ENCODE measurements at regions not wholly inside any gene's neighbourhood (a gene's known extent, or its start where the extent isn't known, plus 50 kb on each side); places are given as distances from the start of the nearest gene placed in this dataset.

DNA sequence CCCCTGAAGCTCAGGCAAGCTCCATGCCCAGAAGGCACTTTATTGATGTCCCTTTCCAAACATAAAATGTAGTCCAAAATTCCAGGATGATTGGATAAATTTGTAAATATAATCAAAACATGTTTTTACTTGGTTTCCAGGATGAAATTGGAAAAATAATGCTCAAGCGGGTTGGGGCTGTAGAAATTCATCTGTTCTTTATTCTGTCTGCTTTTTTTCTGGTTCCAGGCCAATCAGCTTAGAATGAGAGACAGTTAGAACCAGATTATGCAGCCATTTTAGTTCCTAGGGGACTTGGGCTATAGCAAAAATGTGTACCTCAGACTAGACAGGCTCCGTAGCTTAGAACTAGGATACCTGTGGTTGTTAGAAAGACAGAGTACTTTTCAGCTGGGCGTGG lies 450.8 kb downstream of the MCTP2 start:
- ATAC-seq: no peak
- no peak for DNase-seq

DNA sequence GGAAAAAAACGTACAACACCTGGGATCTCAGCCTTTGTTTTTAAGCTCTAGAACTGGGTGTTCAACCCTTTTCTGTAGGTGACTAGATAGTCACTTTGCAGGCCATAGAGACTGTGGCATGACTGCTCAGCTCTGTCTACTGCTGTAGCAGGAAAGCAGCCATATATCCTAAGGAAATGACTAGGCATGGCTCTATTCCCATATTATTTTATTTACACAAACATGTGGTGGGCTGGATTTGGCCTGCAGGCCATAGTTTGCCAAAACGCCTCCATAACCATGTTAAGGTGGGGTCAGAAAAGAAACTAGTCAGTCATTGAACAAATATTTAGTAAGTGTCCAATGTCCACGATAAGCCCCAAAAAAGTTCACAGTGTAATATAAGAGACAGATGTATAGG lies 452.5 kb downstream of the MCTP2 start:
- no peak for DNase-seq

DNA sequence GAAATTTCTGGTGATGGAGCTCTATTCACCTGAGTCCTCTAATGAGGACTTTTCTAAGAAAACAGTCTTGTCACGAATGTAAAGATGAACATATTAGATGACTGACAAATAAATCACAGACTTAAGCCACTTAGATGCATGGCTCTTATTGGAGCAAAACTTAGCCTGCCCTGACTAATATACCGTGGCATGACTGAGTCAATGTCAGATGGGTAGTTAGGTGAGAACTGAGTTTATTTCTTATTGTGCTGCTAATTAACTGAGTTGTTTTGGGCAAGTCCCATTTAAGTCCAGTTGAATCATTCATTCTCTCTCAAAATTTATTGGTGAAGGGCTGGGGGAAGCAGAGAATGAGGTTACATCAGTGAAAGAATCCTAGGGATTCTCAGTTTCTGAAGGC lies 459.8 kb downstream of the MCTP2 start:
- DNase-seq: no peak
- no peak for ATAC-seq

More for the DNA sequence above, 452.5 kb downstream of the MCTP2 start:
- no peak for ATAC-seq

DNA sequence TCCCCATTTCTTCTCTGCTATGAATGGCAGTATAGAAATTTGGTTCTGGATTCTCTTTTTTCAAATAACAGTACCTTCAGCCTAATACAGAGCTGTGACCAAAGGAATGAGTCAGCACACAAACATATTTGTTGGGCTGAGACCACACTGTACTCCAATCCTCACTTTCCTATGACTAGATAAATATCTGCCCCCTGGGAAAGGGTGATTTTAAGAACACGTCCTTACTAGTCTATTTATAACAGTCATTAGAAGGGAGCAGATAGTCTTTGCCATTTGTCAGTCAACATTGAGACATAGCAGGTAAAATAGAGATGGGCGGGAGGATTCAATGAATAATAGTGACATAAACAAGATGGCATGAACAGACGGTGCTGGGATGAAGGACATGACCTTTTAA lies 461.3 kb downstream of the MCTP2 start:
- DNase-seq: no peak
- ATAC-seq: no peak

DNA sequence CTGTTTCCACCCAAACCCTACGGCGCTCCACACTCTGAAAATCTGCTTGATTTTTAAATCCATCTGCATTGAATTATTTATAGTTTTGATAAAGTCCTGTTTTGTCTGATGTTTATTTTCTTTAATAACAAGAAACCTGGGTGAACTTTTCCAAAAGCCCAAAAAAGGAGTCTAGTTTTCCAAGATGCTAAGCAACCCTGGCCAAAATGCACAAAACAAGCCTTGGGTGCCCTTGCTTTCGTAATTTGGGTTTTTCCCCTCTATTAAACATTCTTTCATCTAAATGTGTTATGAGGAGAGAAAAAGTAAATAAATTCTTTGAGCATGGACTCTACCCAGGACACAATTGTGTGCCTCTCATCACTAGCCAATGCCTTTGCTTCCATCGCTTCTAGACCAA lies 468.9 kb downstream of the MCTP2 start:
- ATAC-seq (no peak), DNase-seq (no peak)

DNA sequence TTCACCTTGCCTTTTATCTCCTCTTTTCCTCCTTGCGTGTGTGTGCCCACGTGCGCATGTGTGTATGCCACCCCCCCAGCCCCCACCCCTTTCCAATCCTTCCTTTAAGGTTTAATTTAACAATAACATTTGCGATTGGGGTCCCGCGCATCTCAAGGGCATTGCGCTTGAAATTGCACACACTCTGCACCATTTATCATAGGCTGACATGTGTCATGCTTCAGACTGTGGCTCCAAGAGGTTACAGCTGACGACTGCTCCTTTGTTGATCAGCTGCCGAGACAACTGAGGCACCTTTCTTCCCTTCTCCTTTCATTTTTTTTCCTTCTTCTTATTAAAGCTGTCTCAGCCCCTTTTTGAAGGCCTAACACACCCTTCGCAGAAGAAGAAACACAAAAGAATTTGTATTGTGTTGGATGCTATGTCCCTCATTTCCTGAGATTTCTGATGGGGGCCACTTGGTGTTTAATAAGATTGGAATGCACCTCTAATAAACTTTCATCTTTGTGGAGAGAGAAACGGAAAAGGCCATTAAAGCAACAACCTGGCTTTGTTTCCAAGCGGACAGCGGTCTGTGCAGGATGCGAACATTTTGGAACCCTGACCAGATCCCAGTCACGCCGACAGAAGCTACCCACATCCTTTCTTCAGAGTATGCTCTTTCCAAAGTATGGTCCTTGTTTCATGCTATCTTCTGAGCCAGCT lies 470.1 kb downstream of the MCTP2 start:
- DNase-seq (no peak), ATAC-seq (no peak)

DNA sequence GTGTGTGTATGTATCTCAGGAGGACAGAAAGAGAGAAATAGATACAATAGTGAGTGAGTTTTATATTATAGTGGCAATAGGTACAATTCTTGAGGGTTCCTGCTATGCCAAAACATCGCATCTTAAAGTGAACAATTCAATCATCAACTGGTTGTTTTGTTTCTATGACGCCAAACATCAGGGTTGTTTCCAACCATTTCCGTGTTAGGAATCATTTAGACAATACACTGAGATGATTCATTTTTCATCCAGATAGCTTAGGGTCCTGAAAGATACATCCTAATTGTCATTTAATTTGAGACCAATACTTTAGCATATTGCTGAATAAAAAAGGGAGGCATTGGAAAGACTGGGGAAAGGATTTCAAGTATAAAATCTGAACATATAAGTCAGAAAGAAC lies 472.2 kb downstream of the MCTP2 start:
- ATAC-seq (no peak), DNase-seq (no peak)

DNA sequence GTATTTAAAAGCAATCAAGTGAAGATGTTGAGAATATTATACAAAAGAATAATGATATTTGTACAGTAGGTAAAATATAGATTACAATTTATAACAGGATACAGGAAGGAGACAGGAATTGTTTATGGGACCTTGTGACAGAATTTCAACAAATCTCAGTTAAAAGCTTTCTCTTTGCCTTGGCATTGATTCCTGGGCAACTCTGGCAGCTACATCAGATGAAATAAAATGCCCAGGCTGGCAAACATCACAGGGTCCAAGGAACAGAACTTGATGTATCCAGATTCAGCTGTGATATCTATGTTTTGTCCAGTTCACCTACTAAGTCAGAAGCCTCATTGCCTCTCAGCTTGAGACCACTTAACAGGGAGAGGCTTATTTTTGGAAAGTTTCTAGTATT lies 473.1 kb downstream of the MCTP2 start:
- ATAC-seq (no peak), DNase-seq (no peak)

DNA sequence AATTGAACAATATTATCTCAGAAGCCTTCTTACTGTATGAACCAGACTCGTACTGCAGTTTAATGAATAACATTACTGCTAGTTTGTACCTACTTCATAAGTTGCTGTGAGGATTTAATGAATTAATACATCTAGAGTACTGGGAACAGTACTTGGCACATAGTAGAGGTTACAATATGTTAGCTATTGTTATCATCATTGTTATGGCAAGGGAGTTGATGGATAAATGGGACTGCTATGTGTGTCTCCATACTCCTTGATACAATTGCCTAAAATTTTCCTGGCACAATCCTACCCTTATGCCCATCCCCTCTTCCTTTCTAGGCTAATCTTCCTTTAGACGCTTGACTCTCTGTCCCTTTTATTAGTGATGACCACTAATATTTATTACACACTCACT lies 473.6 kb downstream of the MCTP2 start:
- ATAC-seq: no peak

DNA sequence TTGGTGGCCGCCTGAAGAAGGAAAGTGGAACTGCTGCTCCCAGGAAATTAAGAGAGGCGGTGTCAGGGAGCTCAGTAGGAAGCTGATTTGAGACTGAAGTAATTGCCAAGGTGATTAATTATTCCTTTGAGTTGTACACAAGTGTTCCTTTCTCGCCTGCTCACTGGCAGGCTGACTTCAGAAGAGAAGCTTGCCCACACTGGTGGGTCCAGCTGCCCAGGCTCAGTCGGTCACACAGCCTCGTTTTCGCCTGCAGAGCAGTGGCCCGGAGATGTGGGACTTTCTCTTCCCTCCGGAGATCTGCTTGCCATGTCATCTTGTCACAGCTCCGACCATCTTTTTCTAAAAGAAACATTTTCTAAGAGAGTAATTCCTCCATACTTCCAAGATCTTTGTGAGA lies 478.0 kb downstream of the MCTP2 start:
- ATAC-seq (no peak), DNase-seq (no peak)

More for the DNA sequence above, 473.6 kb downstream of the MCTP2 start:
- no peak for DNase-seq

DNA sequence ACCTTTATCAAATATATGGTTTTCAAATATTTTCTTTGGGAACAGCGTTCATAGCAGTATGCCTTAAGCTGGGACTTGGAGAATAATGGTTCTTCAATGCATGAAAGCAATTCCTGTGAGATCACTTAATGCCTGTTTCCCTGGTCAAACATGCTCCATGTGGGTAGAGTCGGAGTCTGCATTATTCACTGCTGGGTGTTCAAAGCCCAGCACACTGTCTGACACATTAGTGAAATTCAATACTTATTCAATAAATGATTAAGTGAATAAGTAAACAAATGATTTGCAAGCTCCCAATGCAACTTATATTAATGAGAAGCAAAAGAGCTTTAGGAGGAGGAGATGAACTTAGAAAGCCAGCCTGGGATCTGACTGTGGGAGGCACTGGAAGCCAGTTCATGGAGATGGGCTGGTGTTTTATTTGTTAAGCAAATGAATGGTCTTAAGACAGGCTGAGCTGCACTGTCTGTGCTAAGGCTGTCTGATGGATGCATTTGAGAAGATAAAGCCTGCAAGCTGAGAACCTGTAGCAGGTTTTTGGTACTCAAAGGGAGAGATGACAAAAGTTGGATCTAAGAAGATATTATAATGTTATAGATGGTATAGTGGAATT lies 490.8 kb downstream of the MCTP2 start:
- DNase-seq (no peak), ATAC-seq (no peak)

DNA sequence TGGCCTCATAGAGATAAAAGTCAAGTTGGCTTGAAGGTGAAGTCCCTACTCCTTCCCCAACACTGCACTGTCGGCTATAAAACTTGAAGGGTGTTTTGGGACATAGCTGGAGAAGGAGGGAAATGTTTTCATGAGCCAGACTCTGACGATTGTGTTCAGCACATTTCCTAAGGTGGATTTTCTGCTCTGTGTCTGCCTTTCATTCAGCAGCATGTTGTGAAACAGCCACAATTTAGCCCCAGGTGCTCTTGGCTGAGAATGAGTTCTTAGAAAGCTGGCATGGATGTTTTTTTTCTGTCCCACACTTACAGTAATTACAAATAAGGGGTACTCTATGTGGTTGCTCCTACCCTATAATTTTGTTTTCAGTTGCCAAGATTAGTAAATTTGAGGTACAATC lies 492.4 kb downstream of the MCTP2 start:
- DNase-seq (no peak), ATAC-seq (no peak)

DNA sequence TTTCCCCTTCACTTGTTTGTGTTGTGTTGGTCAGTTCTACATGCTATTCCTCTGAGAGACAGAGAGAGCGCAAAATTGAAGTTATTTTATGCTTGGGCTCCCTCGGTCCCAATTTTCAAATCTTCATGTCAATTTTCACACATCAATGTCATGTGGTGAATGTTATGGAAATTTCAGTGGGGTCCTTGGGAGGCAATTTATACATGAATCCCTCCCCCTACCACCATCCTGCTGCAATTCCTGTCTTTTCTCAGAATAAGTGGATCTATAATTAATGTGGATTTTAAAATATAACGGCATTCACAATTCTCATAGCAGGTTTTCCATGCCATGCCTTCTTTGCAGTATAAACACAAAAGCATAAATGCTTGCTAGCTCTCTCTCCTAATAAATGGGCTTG lies 499.9 kb downstream of the MCTP2 start:
- DNase-seq: no peak
- ATAC-seq: no peak

DNA sequence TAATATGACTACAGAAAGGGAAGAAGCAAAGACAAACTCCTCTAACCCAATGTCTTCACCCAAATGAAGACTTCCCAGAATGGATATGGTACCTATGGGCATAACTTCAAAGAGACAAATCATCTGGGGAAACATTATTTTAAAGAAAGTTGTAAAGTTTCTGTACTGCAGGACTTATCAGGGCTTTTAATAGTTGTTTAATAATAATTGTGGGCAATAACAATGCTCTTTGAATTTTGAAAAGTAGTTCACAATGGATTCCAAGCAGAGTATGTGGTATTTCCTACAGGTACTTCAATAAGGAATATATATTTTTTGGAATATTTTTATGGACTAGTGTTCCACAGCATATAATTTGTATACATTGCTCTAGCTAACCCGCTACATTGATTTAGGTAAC lies 503.1 kb downstream of the MCTP2 start:
- no peak for DNase-seq
- no peak for ATAC-seq

DNA sequence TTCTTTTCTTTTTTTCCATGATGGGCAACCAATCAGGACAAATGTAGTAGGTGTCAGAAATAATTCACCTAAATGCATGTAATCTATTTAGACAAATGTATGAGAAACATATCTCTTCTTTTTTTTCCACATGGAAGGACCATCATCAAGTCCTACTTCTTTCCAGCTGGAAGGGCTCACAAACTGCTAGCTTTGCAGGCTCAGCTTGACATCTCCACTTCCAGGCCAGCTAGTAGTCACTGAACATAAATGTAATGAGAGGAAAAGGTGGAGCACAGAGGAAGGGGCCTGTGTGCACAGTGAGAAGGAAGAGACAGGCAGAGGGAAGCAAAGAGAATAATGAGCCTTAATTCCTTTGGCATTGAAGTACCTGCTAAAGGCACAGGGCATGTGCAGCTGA lies 504.9 kb downstream of the MCTP2 start:
- DNase-seq (no peak), ATAC-seq (no peak)

DNA sequence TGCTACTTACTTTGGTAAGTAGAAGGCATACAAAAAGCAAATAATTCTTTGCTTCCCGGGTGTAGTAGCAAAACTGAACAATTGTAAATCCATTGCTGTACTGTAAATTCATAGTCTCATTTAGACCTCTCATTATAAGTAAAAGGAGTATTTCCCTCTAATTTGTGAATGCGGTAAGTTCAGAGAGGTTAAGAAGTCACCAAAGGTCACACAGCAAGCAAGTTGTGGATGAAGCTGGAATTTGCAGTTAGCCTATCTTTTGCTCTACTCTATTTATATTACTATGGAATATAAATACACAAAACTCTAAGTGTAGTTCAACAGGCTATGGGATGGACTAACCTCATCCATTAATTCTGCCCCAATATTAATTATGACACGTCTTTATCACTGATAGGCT lies 508.3 kb downstream of the MCTP2 start:
- ATAC-seq (no peak), DNase-seq (no peak)

DNA sequence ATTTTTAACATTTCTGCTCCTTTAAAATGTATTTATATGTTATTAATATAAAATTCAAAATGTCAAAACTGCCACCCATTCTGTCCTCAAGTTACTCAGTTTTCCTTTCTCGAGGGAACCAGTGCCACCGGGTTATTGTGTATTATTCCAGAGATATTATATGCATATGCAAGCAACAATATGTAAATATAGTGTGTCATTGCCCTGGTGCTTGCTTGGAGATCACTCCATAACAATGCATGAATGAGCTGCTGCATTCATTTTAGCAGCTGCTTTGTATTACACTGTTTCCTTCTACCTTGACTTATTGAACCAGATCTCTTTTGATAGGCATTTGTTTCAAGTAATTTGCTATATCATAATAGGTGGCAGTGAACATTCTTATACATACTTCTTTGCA lies 509.1 kb downstream of the MCTP2 start:
- no peak for DNase-seq
- no peak for ATAC-seq

DNA sequence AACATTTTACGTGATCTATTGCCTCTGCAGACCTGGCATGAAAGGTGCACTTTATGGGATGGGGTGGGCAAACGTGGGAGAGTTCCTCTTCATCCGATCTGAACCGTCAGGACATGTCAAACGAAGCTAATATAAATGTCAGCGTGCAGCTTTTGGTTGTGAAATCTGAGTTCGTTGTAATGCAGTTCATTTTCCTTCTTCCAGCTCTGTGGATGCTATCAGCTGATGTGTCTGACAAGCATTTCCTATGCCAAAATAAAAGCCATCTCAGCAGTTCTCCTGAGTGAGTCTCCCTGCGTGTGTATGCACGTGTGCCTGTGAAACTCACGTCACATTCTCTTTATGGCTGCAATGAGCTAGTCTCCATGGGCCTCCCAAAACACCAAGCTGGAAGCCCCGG lies 512.3 kb downstream of the MCTP2 start:
- no peak for DNase-seq
- no peak for ATAC-seq

DNA sequence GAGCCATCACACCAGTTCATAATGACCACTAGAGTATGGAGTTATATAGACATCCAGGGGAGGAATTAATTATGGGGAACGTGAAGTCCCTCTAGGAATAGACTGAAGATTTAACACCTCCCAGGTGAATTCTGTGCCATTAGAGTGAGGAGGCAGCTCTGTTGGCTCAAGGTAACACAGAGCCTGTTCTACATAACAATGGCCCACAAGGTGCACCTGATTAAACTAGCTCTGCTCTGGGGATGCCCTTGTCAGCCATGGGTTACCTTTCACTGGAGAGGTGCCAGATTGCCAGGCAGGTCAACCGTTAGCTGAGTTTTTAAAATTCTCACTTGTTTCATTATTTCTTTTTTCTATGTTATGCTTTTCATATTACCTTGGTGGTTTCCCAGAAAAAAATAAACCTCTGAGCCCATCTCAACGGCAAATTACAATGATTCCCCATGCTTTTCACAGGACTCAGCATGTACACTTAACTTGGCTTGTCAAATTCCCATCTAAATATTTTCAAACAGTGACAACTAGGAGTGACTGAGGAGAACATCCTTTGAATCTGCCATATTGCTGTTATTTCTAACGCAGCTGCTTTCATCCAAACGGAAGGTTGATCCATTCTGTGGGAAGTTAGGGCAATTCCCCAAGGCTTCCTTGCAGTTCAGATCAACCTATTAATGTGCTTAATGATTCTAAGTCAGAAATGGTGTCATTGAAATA lies 512.9 kb downstream of the MCTP2 start:
- DNase-seq (no peak), ATAC-seq (no peak)

DNA sequence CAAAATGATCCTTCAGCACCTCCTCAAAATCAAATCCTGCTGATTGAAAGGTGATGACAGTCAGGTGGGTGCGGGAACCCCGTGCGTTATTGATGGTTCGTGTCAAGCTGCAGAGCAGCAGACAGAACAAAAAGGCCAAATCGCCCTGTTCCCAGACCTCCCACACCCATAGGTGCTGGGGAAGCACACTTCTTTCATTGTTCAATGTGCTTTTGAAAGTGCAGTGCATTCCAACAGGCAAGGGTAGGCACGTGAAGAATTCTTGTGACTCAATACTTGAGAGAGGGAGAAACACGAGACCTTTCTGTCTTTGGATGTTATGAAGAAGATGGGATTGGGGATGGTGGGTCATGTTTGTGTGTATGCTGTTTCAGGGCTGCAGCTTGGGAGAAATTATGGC lies 514.0 kb downstream of the MCTP2 start:
- ATAC-seq (no peak), DNase-seq (no peak)

DNA sequence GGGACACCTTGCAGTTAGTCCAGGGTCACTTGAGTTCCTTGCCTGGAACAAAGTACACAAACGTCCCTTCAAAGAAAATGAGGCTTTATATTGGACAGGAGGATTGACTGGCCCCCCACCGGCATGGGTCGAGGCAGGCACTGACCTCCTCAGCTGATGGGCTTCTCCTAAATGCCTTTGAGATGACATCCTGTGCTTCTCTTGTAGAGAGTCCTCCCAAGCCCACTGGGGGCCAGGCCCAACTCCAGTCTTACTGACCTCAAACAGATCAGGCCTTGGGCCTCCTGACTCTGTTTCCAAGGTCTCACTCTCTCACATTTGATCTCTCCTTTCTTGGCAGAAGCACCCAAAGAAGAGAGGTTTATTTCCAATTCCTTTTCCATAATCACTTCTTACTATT lies 516.1 kb downstream of the MCTP2 start:
- no peak for ATAC-seq
- DNase-seq: no peak

DNA sequence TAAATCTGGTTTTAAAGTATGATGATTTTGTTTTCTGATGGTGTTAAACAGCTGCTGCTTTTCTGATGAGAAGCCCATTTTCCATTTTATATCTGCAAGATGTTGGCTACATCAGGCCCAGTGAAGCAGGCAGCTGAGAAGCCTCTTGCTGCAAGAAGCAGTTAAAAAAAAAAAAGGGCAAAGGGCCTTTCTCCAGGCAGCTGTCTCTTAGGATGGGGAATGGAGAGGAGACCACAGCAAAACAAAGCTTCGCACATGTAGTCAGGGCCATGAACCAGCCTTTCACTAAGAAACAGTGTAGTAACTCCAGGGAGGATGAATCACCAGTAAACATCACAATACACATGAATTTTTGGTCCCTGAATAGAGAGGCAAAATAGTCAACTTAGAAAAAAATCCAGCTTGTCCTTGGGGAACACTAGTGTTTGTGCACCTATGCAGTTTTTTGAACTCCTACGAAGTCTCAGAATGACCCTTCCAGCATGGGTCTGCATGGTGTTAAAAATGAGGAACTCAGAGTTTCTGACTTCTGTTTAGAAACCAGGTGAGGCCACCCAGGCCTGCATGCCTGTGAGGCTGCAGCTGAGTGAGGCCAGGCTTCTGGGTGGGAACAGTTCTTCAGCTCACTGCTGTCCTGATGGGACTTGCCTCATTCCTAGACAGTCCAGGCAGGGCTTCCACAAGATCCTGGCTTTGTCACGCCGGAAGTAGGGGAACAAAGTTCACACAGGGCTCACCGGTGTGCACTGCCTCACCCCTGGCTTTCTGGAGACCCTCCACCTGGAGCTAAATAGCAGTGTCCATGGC lies 518.7 kb downstream of the MCTP2 start:
- no peak for ATAC-seq

DNA sequence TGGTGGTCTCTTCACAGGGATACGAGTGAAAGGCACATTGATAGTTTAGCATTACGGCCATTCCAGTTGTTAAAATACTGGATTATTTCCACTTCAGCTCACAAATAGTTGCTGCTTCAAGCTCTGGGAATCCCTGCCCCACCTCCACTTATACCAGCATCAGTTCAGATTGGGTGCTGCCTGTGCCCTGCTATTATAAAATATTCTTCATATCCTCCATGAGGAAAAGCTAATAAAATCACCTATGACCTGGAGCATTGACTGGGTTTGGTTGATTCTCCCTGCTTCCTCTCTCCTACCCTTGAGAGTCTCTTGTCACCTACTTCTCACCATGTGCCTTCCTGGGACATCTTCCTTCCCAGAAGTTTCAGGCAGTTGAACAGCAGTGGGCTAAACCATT lies 529.0 kb downstream of the MCTP2 start:
- DNase-seq: no peak
- ATAC-seq: no peak

More for the DNA sequence above, 518.7 kb downstream of the MCTP2 start:
- no peak for DNase-seq
